Tibial artery (tissue), 4 donors: ENCODE measurements at regions not wholly inside any gene's neighbourhood (a gene's known extent, or its start where the extent isn't known, plus 50 kb on each side); places are given as distances from the start of the nearest gene placed in this dataset.

Source experiments
- DNase-seq, 2 donors: peaks; one replicate each; pipeline ENCODE4 v3.0.0-alpha.2; 2019
- H3K27ac ChIP-seq, 2 donors: fragments of 200-600 bp; sonication (generic) in 1 of 2; 1 replicate in 1 of 2; 2 replicates in 1 of 2; pipeline ENCODE4 v1.5.1; 2018 to 2019; ENCODE audit warnings: mild to moderate bottlenecking in 1 of 2
- H3K27me3 ChIP-seq, 2 donors: fragments of 200-600 bp; sonication (generic) in 1 of 2; one replicate each; pipeline versions ENCODE4 v1.5.1 to v1.6.0; 2016 to 2019
- H3K36me3 ChIP-seq, 3 donors: fragments of 200-600 bp; sonication (generic) in 2 of 3; one replicate each; pipeline ENCODE4 v1.5.1; 2016 to 2019; ENCODE audit warnings: mild to moderate bottlenecking in 2 of 3
- H3K4me1 ChIP-seq, 4 donors: fragments of 200-600 bp; sonication (generic) in 2 of 4; 1 replicate in 3 of 4; 2 replicates in 1 of 4; pipeline ENCODE4 v1.5.1; 2016 to 2019
- H3K4me3 ChIP-seq, 2 donors: fragments of 200-600 bp; sonication (generic) in 1 of 2; 1 replicate in 1 of 2; 2 replicates in 1 of 2; pipeline ENCODE4 v1.5.1; 2018 to 2019; ENCODE audit warnings: mild to moderate bottlenecking in 2 of 2
- H3K9me3 ChIP-seq, 3 donors: fragments of 200-600 bp; sonication (generic) in 1 of 3; one replicate each; pipeline ENCODE4 v1.5.1; 2016 to 2019
- intact Hi-C: fragments of 100-400 bp; cut with DNase I; formaldehyde crosslinking; loops from one replicate; pipeline ENCODE4 v1.15.0; 2023; ENCODE audit warnings: low total_unique reads
- TF ChIP-seq, protein P1 (sequence below), 2 experiments: fragments of 200-600 bp in 1 of 2; fragments of 450-650 bp in 1 of 2; IDR thresholded peaks; one replicate each; pipeline ENCODE4 v1.5.1; 2017 to 2019; ENCODE audit warnings: antibody characterized with exemption in 2 of 2, mild to moderate bottlenecking in 1 of 2, moderate library complexity in 1 of 2

- intact Hi-C loops, result no loop called here
- peak in 1 of 2 donors; percentile 56 for DNase-seq
- no peaks in the 10 kb centered on the region for H3K27me3 ChIP-seq
- TF ChIP-seq, protein P1, sequence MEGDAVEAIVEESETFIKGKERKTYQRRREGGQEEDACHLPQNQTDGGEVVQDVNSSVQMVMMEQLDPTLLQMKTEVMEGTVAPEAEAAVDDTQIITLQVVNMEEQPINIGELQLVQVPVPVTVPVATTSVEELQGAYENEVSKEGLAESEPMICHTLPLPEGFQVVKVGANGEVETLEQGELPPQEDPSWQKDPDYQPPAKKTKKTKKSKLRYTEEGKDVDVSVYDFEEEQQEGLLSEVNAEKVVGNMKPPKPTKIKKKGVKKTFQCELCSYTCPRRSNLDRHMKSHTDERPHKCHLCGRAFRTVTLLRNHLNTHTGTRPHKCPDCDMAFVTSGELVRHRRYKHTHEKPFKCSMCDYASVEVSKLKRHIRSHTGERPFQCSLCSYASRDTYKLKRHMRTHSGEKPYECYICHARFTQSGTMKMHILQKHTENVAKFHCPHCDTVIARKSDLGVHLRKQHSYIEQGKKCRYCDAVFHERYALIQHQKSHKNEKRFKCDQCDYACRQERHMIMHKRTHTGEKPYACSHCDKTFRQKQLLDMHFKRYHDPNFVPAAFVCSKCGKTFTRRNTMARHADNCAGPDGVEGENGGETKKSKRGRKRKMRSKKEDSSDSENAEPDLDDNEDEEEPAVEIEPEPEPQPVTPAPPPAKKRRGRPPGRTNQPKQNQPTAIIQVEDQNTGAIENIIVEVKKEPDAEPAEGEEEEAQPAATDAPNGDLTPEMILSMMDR (IDR thresholded peaks at IDR 0.05), result no peak
- peaks cover 0 to 10% (median 0%) of the 10 kb centered on the region in 4 donors for H3K4me1 ChIP-seq
- no peaks in the 10 kb centered on the region for H3K9me3 ChIP-seq
- H3K4me3 ChIP-seq, result no peak overlapping the region
- H3K27ac ChIP-seq, result no peak overlapping the region
- H3K36me3 ChIP-seq, result no peaks in the 10 kb centered on the region
Observed at GRCh38 chr1:234841710-234842231, 231.8 kb upstream of the IRF2BP2 start.

- no peaks in the 10 kb centered on the region for H3K36me3 ChIP-seq
- H3K27ac ChIP-seq, result no peak overlapping the region
- H3K4me3 ChIP-seq, result no peak overlapping the region
- peaks cover 0 to 11% (median 0%) of the 10 kb centered on the region in 4 donors for H3K4me1 ChIP-seq
- H3K27me3 ChIP-seq, result no peaks in the 10 kb centered on the region
- DNase-seq, result no peak
- intact Hi-C loops, result no loop called here
- H3K9me3 ChIP-seq, result no peaks in the 10 kb centered on the region
- TF ChIP-seq, protein P1 (IDR thresholded peaks at IDR 0.05), result no peak
Observed at GRCh38 chr1:234841281-234841680, 231.3 kb upstream of the IRF2BP2 start.

DNA sequence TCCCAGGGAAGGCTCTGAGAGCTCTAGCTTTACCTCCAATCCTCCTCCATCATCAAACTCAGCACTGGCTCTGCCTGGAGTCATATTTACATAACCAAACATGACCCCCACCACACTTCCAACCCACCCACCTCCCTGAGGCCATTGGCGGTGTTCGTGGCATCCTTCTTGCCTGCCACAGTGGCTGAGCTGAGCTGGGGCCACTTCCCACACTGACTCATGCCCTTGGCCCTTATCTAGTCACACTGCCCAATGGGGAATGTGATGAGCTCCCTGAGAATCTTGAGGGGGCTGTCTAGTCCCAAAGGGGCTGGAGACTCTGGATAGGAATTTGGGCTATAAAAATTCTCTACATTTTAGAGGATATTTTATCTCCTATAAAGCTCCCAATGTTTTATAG, 230.9 kb upstream of the IRF2BP2 start:
- Histone ChIP-seq H3K36me3 (no peaks in the 10 kb centered on the region), H3K27me3 (no peaks in the 10 kb centered on the region), H3K4me3 (no peak overlapping the region), H3K4me1 (peaks cover 0 to 11% (median 0%) of the 10 kb centered on the region in 4 donors), H3K27ac (no peak overlapping the region), H3K9me3 (no peaks in the 10 kb centered on the region)
- intact Hi-C loops, result no loop called here
- TF ChIP-seq, protein P1 (IDR thresholded peaks at IDR 0.05), result no peak
- DNase-seq, result no peak

- Histone ChIP-seq H3K9me3 (no peaks in the 10 kb centered on the region), H3K27ac (no peak overlapping the region), H3K27me3 (no peaks in the 10 kb centered on the region), H3K4me1 (peaks cover 0 to 11% (median 0%) of the 10 kb centered on the region in 4 donors), H3K36me3 (no peaks in the 10 kb centered on the region), H3K4me3 (no peak overlapping the region)
- DNase-seq, result no peak
- TF ChIP-seq, protein P1 (IDR thresholded peaks at IDR 0.05), result no peak
- intact Hi-C loops, result no loop called here
Observed at GRCh38 chr1:234840253-234840652, 230.3 kb upstream of the IRF2BP2 start.

DNA sequence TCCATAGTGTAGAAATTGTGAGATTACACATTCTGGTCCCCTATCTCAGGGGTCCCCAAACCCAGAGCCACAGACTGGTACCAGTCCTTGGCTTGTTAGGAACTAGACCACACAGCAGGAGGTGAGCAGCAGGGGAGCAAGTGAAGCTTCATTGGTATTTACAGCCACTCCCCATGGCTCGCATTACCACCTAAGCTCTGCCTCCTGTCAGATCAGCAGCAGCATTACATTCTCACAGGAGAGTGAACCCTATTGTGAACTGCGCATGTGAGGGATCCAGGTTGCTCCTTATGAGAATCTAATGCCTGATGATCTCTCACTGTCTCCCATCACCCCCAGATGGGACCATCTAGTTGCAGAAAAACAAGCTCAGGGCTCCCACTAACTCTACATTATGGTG, 229.7 kb upstream of the IRF2BP2 start:
- no peaks in the 10 kb centered on the region for H3K9me3 ChIP-seq
- no peak for DNase-seq
- H3K27ac ChIP-seq, result no peak overlapping the region
- TF ChIP-seq, protein P1 (IDR thresholded peaks at IDR 0.05), result no peak
- H3K4me3 ChIP-seq, result no peak overlapping the region
- no peaks in the 10 kb centered on the region for H3K27me3 ChIP-seq
- H3K4me1 ChIP-seq, result peaks cover 0 to 11% (median 0%) of the 10 kb centered on the region in 4 donors
- no peaks in the 10 kb centered on the region for H3K36me3 ChIP-seq
- intact Hi-C loops, result no loop called here

GRCh38 chr1:234838820-234839219, 228.8 kb upstream of the IRF2BP2 start:
- Histone ChIP-seq H3K4me3 (no peak overlapping the region), H3K4me1 (peaks cover 0 to 11% (median 0%) of the 10 kb centered on the region in 4 donors), H3K36me3 (no peaks in the 10 kb centered on the region), H3K27ac (no peak overlapping the region), H3K27me3 (no peaks in the 10 kb centered on the region), H3K9me3 (no peaks in the 10 kb centered on the region)
- DNase-seq, result no peak
- TF ChIP-seq, protein P1 (IDR thresholded peaks at IDR 0.05), result no peak
- intact Hi-C loops, result no loop called here
